ENCODE measurements at regions not wholly inside any gene's neighbourhood (a gene's known extent, or its start where the extent isn't known, plus 50 kb on each side); places are given as distances from the start of the nearest gene placed in this dataset.

DNA sequence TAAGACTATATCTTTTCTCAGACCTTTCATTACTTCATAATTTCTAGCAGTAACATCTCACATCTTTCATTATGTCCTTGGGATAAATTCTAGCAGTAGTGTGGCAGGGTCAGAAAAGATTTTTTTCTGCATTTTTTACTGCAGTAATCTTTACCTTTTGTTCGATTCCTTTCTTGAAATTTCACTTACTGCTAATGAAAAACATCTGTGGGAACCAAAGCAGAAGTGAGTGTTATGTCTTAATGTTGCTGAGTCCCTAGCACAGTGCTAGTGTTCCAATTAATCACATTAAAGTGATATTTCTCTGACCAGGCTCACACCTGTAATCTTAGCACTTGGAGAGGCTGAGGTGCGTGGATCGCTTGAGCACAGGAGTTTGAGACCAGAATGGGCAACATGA, 123.6 kb downstream of the EHF start:
- DNase-seq (ENCODE audit: extremely low spot score, unreplicated experiment), result no peak
- peaks cover 6% of the 10 kb centered on the region for H3K4me1 Mint-ChIP-seq (ENCODE audit: unreplicated experiment)
- no peaks in the 10 kb centered on the region for H3K27me3 Mint-ChIP-seq
- TF ChIP-seq, protein P1, sequence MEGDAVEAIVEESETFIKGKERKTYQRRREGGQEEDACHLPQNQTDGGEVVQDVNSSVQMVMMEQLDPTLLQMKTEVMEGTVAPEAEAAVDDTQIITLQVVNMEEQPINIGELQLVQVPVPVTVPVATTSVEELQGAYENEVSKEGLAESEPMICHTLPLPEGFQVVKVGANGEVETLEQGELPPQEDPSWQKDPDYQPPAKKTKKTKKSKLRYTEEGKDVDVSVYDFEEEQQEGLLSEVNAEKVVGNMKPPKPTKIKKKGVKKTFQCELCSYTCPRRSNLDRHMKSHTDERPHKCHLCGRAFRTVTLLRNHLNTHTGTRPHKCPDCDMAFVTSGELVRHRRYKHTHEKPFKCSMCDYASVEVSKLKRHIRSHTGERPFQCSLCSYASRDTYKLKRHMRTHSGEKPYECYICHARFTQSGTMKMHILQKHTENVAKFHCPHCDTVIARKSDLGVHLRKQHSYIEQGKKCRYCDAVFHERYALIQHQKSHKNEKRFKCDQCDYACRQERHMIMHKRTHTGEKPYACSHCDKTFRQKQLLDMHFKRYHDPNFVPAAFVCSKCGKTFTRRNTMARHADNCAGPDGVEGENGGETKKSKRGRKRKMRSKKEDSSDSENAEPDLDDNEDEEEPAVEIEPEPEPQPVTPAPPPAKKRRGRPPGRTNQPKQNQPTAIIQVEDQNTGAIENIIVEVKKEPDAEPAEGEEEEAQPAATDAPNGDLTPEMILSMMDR (conservative IDR thresholded peaks at IDR 0.05), result no peak
- peaks cover 4% of the 10 kb centered on the region for H3K36me3 Mint-ChIP-seq
- no peak overlapping the region for H3K27ac Mint-ChIP-seq
- no peak overlapping the region for H3K4me3 Mint-ChIP-seq
- H3K9me3 Mint-ChIP-seq, result no peaks in the 10 kb centered on the region

DNA sequence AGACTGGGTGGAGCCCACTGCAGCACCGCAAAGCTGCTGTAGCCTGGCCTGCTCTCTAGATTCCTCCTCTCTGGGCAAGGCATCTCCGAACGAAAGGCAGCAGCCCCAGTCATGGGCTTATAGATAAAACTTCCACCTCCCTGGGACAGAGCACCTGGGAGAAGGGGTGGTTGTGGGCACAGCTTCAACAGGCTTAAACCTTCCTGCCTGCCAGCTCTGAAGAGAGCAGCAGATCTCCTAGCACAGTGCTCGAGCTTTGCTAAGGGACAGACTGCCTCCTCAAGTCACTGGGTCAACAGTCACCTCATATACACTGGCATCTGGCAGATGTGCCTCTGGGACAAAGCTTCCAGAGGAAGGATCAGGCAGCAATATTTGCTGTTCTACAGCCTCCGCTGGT, 117.3 kb downstream of the EHF start:
- no peak for DNase-seq (ENCODE audit: extremely low spot score, unreplicated experiment)
- H3K9me3 Mint-ChIP-seq, result peaks cover 4% of the 10 kb centered on the region
- H3K36me3 Mint-ChIP-seq, result peaks cover 30% of the 10 kb centered on the region

DNA sequence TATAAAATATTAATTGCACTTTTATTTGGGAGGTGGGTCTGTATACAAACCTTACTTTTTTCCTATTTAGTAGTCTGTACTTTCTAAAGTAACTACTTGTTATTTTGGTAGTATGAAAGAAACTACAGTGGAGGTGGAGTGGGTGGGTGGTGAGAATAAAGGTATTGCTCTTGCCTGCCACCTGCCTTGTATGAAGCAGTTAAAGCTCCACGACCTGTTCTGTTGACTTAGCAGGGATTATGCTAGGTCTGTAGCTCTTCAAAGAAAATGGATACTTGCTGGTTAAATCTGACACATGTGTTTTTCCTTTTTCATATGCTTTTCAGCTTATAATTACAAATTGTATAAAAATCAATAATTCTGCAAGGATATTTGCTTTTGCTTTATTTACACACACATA, 111.9 kb downstream of the EHF start:
- H3K9me3 Mint-ChIP-seq, result no peaks in the 10 kb centered on the region
- H3K4me1 Mint-ChIP-seq (ENCODE audit: unreplicated experiment), result peaks cover 3% of the 10 kb centered on the region
- TF ChIP-seq, protein P1 (conservative IDR thresholded peaks at IDR 0.05), result no peak
- H3K36me3 Mint-ChIP-seq, result peaks cover 47% of the 10 kb centered on the region
- no peaks in the 10 kb centered on the region for H3K27me3 Mint-ChIP-seq
- H3K4me3 Mint-ChIP-seq, result no peak overlapping the region
- no peak for DNase-seq (ENCODE audit: extremely low spot score, unreplicated experiment)
- no peak overlapping the region for H3K27ac Mint-ChIP-seq

More for the DNA sequence above, 117.3 kb downstream of the EHF start:
- TF ChIP-seq, protein P1 (conservative IDR thresholded peaks at IDR 0.05), result no peak
- Mint-ChIP-seq H3K27me3 (no peaks in the 10 kb centered on the region), H3K27ac (no peak overlapping the region), H3K4me3 (no peak overlapping the region), H3K4me1 (ENCODE audit: unreplicated experiment) (no peaks in the 10 kb centered on the region)

DNA sequence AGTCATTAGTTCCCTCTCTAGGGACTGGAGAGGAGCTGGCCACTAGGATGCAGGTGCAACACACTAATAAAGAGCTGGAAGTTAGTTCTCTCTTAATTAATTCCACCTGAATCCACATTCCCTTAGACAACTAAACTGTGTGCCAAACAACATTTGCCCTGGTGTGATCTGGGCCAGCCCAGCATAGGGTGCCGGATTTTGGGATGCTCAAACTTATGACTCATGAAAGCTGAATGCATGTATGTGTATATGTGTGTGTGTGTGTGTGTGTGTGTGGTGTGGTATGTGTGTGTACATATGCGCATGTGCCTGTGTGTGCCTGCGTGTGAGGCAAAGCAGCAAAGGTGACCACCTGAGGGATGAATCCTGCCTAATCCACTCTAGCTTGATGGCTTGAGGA, 110.7 kb downstream of the EHF start:
- no peak overlapping the region for H3K4me3 Mint-ChIP-seq
- H3K36me3 Mint-ChIP-seq, result peaks cover 40% of the 10 kb centered on the region
- H3K9me3 Mint-ChIP-seq, result no peaks in the 10 kb centered on the region
- H3K27ac Mint-ChIP-seq, result no peak overlapping the region
- DNase-seq (ENCODE audit: extremely low spot score, unreplicated experiment), result no peak
- H3K27me3 Mint-ChIP-seq, result no peaks in the 10 kb centered on the region
- TF ChIP-seq, protein P1 (conservative IDR thresholded peaks at IDR 0.05), result no peak
- peaks cover 3% of the 10 kb centered on the region for H3K4me1 Mint-ChIP-seq (ENCODE audit: unreplicated experiment)

DNA sequence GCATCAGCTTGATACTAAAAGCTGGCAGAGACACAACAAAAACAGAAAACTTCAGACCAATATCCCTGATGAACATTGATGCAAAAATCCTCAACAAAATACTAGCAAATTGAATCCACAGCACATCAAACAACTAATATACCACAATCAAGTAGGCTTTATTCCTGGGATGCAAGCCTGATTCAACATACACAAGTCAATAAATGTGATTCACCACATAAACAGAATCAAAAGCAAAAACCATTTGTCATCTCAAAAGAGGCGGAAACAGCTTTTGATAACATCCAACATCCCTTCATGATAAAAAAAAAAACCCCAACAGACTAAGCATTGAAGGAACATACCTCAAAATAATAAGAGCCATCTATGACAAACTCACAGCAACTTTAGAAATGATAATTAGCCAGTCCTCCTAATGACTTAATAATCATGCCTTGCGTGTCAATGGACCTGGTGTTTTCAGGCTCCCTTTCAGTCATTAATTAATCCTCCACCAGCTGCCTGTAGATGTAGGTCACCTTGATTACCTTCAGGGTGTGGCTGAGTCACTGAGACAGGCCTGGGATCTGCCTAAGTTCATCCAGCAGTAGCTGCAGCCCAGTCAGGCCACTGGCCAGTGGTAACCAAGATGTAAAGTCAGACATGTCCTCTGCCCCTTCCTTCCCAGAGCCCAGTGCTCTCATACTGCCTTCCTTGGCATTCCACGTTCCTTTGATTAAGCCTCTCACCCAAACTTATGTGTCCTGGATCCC, 109.8 kb downstream of the EHF start:
- H3K27ac Mint-ChIP-seq, result no peak overlapping the region
- TF ChIP-seq, protein P1 (conservative IDR thresholded peaks at IDR 0.05), result no peak
- peaks cover 3% of the 10 kb centered on the region for H3K4me1 Mint-ChIP-seq (ENCODE audit: unreplicated experiment)
- DNase-seq (ENCODE audit: extremely low spot score, unreplicated experiment), result no peak
- no peak overlapping the region for H3K4me3 Mint-ChIP-seq
- no peaks in the 10 kb centered on the region for H3K9me3 Mint-ChIP-seq
- peaks cover 34% of the 10 kb centered on the region for H3K36me3 Mint-ChIP-seq
- H3K27me3 Mint-ChIP-seq, result no peaks in the 10 kb centered on the region
